AG04450 (cell line): ENCODE measurements at regions not wholly inside any gene's neighbourhood (a gene's known extent, or its start where the extent isn't known, plus 50 kb on each side); places are given as distances from the start of the nearest gene placed in this dataset.
"Not testable (repeated sequence)": the region's sequence is repeated elsewhere in the genome, so short reads cannot be mapped to it uniquely, and the experiment has no call there.

Experiments used
- CTCF ChIA-PET: fragments of 300-600, 350-600 bp; formaldehyde crosslinking; extraction: SDS; loops from one replicate; lab custom pipeline; 2022; ENCODE audit warnings: antibody characterized with exemption, inconsistent platforms; lab: Charles Lee
- POLR2A ChIA-PET: fragments of 350-600 bp; formaldehyde crosslinking; extraction: SDS; loops from one replicate; lab custom pipeline; 2021; ENCODE audit warnings: antibody characterized with exemption, inconsistent platforms; lab: Yijun Ruan, JAX
- DNase-seq: peaks from one replicate; pipeline ENCODE4 v3.0.0-alpha.2; 2011; ENCODE audit warnings: low read depth, low spot score
- H3K27ac ChIP-seq: one replicate; pipeline ENCODE4 v1.5.1; 2012; ENCODE audit warnings: low read depth, low read length, control low read depth
- H3K27me3 ChIP-seq: one replicate; pipeline ENCODE4 v1.6.0; 2012; ENCODE audit warnings: low read length; ENCODE audit not compliant: control insufficient read depth, insufficient read depth
- H3K4me3 ChIP-seq: 2 replicates; pipeline ENCODE4 v1.5.1; 2011; ENCODE audit warnings: mild to moderate bottlenecking, low read depth, low read length, control low read depth
- H3K9me3 ChIP-seq: 2 replicates; pipeline ENCODE4 v1.5.1; 2012; ENCODE audit warnings: low read length; ENCODE audit not compliant: control insufficient read depth, insufficient read depth
- CTCF ChIP-seq: IDR thresholded peaks from 2 replicates; pipeline ENCODE4 v1.5.1; 2011; ENCODE audit warnings: low read depth, low read length, control low read depth, inconsistent platforms

GRCh38 chr5:133861161-133861737 is 107.2 kb downstream of the C5orf15 start:
- POLR2A ChIA-PET = no interaction called here
- no peak overlapping the region for H3K4me3 ChIP-seq

GRCh38 chr5:133859073-133859472 is 109.4 kb downstream of the C5orf15 start:
- Histone ChIP-seq H3K9me3 (peaks cover 9% of the 10 kb centered on the region; the same call in 1 of the 2 replicates), H3K4me3 (no peak overlapping the region), H3K27me3 (no peaks in the 10 kb centered on the region), H3K27ac (no peak overlapping the region)
- DNase-seq = no peak
- no peak for TF ChIP-seq CTCF
- ChIA-PET CTCF (interaction anchor here (1.6 kb wide), 1 partner anchor 11 kb away, joined by 5 read pairs; no protein-coding TSS in a partner anchor), POLR2A (no interaction called here)

More at GRCh38 chr5:133861161-133861737, 107.2 kb downstream of the C5orf15 start:
- DNase-seq = no peak
- peaks cover 8% of the 10 kb centered on the region for H3K27me3 ChIP-seq
- no peak for TF ChIP-seq CTCF
- CTCF ChIA-PET = no interaction called here
- H3K9me3 ChIP-seq = peaks cover 9% of the 10 kb centered on the region; the same call in 1 of the 2 replicates
- no peak overlapping the region for H3K27ac ChIP-seq

- POLR2A ChIA-PET, CTCF ChIA-PET, H3K9me3 ChIP-seq, DNase-seq, H3K27ac ChIP-seq, H3K4me3 ChIP-seq, H3K27me3 ChIP-seq: not testable (repeated sequence)
Measured at GRCh38 chr5:133857595-133858313, 110.7 kb downstream of the C5orf15 start.

GRCh38 chr5:133854554-133854953 is 113.9 kb downstream of the C5orf15 start:
- CTCF ChIA-PET = no interaction called here
- Histone ChIP-seq H3K4me3 (no peak overlapping the region), H3K27me3 (no peaks in the 10 kb centered on the region), H3K27ac (no peak overlapping the region), H3K9me3 (peaks cover 9% of the 10 kb centered on the region; the same call in 1 of the 2 replicates)
- POLR2A ChIA-PET = no interaction called here
- DNase-seq = no peak
- TF ChIP-seq CTCF = no peak

- no peak for TF ChIP-seq CTCF
- ChIA-PET POLR2A (no interaction called here), CTCF (no interaction called here)
- DNase-seq = no peak
- Histone ChIP-seq H3K27ac (no peak overlapping the region), H3K27me3 (no peaks in the 10 kb centered on the region), H3K9me3 (peaks cover 9% of the 10 kb centered on the region; the same call in 1 of the 2 replicates), H3K4me3 (no peak overlapping the region)
Measured at GRCh38 chr5:133853646-133854365, 114.6 kb downstream of the C5orf15 start.
